Keratinocyte (primary cell): ENCODE measurements at regions not wholly inside any gene's neighbourhood (a gene's known extent, or its start where the extent isn't known, plus 50 kb on each side); places are given as distances from the start of the nearest gene placed in this dataset.
"Not testable (repeated sequence)": the region's sequence is repeated elsewhere in the genome, so short reads cannot be mapped to it uniquely, and the experiment has no call there.

Experiments
- DNase-seq: peaks from one replicate; pipeline ENCODE4 v3.0.0-alpha.2; 2011; ENCODE audit warnings: low read depth, missing footprints, low spot score
- FAIRE-seq: peaks from 2 replicates; lab custom pipeline; 2011; peaks lifted over from hg19 to GRCh38; lab: Jason Lieb, UNC
- H2AFZ ChIP-seq: 2 replicates; pipeline ENCODE4 v1.6.0; 2012; ENCODE audit warnings: low read length, control low read depth, inconsistent platforms; ENCODE audit not compliant: control insufficient read depth
- H3K27ac ChIP-seq: 2 replicates; pipeline ENCODE4 v1.5.1; 2011; ENCODE audit warnings: low read length; ENCODE audit not compliant: control insufficient read depth, insufficient read depth
- H3K27me3 ChIP-seq: 3 replicates; pipeline ENCODE4 v1.6.0; 2011; ENCODE audit warnings: low read length; ENCODE audit not compliant: control insufficient read depth, insufficient read depth; ENCODE audit errors: extremely low read depth
- H3K36me3 ChIP-seq, 2 experiments: 2 replicates in 1 of 2; 3 replicates in 1 of 2; pipeline ENCODE4 v1.5.1; 2011; ENCODE audit warnings: low read length in 2 of 2, mild to moderate bottlenecking in 1 of 2; ENCODE audit not compliant: control insufficient read depth in 2 of 2, insufficient read depth in 2 of 2; ENCODE audit errors: extremely low read depth in 1 of 2
- H3K4me1 ChIP-seq: 3 replicates; pipeline ENCODE4 v1.5.1; 2011; ENCODE audit warnings: low read length; ENCODE audit not compliant: control insufficient read depth, insufficient read depth; ENCODE audit errors: extremely low read depth
- H3K4me2 ChIP-seq: 3 replicates; pipeline ENCODE4 v1.6.0; 2011; ENCODE audit warnings: low read depth, low read length; ENCODE audit not compliant: control insufficient read depth, insufficient read depth; ENCODE audit errors: extremely low read depth
- H3K4me3 ChIP-seq, 3 experiments: fragments of 200-600 bp in 1 of 3; sonication (generic) in 1 of 3; 2 replicates in 2 of 3; 3 replicates in 1 of 3; pipeline ENCODE4 v1.5.1; 2011 to 2016; ENCODE audit warnings: low read length in 3 of 3, mild to moderate bottlenecking in 3 of 3, control low read depth in 2 of 3, inconsistent platforms in 1 of 3, low read depth in 1 of 3, mixed read lengths in 1 of 3, mixed run types in 1 of 3, moderate library complexity in 1 of 3; ENCODE audit not compliant: control insufficient read depth in 2 of 3, insufficient read depth in 2 of 3; ENCODE audit errors: extremely low read depth in 1 of 3
- H3K79me2 ChIP-seq: 2 replicates; pipeline ENCODE4 v1.6.0; 2012; ENCODE audit warnings: low read length; ENCODE audit not compliant: control insufficient read depth, insufficient read depth
- H3K9ac ChIP-seq: 3 replicates; pipeline ENCODE4 v1.6.0; 2011; ENCODE audit warnings: low read length; ENCODE audit not compliant: control insufficient read depth, insufficient read depth; ENCODE audit errors: extremely low read depth
- H3K9me1 ChIP-seq: 3 replicates; pipeline ENCODE4 v1.6.0; 2011; ENCODE audit warnings: low read length; ENCODE audit not compliant: control insufficient read depth, insufficient read depth; ENCODE audit errors: extremely low read depth
- H3K9me3 ChIP-seq: 2 replicates; pipeline ENCODE4 v1.5.1; 2012; ENCODE audit warnings: low read depth, low read length; ENCODE audit not compliant: control insufficient read depth
- H4K20me1 ChIP-seq: 3 replicates; pipeline ENCODE4 v1.6.0; 2011; ENCODE audit warnings: low read length; ENCODE audit not compliant: control insufficient read depth, insufficient read depth; ENCODE audit errors: extremely low read depth
- dilution Hi-C: fragments of 300-500 bp; cut with MboI; formaldehyde crosslinking; loops from one replicate; pipeline ENCODE4 v1.7.0; 2020; ENCODE audit warnings: low sequenced_read_pairs; ENCODE audit not compliant: extremely low pct_ligation_motif_present

DNA sequence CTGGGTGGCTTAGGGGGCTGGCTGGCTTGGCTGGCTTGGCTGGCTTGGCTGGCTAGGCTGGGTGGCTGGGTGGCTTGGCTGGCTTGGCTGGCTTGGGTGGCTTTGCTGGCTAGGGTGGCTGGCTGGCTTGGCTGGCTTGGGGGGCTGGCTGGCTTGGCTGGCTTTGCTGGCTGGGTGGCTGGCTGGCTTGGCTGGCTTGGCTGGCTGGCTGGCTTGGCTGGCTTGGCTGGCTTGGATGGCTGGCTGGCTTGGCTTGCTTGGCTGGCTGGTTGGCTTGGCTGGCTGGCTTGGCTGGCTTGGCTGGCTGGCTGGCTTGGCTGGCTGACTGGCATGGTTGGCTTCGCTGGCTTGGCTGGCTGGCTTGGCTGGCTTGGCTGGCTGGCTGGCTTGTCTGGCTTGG lies 439.4 kb downstream of the GOLGA6L6 start:
- DNase-seq, FAIRE-seq, H3K9ac ChIP-seq, H3K27ac ChIP-seq, dilution Hi-C loops, H3K9me1 ChIP-seq, H3K27me3 ChIP-seq, H3K4me2 ChIP-seq, H3K4me1 ChIP-seq, H3K9me3 ChIP-seq, H3K79me2 ChIP-seq, H3K4me3 ChIP-seq, H3K36me3 ChIP-seq, H2AFZ ChIP-seq, H4K20me1 ChIP-seq: not testable (repeated sequence)

DNA sequence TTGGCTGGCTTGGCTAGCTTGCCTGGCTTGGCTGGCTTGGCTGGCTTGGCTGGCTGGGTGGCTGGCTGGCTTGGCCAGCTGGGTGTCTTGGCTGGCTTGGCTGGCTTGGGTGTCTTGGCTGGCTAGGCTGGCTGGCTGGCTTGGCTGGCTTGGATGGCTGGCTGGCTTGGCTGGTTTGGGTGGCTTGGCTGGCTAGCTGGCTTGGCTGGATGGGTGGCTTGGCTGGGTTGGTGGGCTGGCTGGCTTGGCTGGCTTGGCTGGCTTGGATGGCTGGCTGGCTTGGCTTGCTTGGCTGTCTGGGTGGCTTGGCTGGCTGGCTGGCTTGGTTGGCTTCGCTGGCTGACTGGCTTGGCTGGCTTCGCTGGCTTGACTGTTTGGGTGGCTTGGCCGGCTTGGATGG lies 440.3 kb downstream of the GOLGA6L6 start:
- DNase-seq, FAIRE-seq, H4K20me1 ChIP-seq, H2AFZ ChIP-seq, H3K4me3 ChIP-seq, H3K9me1 ChIP-seq, H3K4me1 ChIP-seq, H3K9ac ChIP-seq, H3K4me2 ChIP-seq, H3K79me2 ChIP-seq, dilution Hi-C loops, H3K27me3 ChIP-seq, H3K36me3 ChIP-seq, H3K27ac ChIP-seq, H3K9me3 ChIP-seq: not testable (repeated sequence)

DNA sequence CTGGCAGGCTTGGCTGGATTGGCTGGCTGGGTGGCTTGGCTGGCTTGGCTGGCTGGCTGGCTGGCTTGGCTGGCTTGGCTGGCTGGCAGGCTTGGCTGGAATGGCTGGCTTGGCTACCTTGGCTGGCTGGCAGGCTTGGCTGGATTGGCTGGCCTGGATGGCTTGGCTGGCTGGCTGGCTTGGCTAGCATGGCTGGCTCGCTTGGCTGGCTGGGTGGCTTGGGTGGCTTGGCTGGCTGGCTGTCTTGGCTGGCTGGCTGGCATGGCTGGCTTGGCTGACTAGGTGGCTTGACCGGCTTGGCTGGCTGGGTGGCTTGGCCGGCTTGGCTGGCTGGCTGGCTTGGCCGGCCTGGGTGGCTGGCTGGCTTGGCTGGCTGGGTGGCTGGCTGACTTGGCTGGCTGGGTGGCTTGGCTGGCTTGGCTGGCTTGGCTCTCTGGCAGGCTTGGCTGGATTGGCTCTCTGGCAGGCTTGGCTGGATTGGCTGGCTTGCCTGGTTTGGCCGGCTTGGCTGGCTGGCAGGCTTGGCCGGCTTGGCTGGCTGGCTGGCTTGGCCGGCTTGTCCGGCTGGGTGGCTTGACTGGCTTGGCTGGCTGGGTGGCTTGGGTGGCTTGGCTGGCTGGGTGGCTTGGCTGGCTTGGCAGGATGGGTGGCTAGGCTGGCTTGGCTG lies 440.9 kb downstream of the GOLGA6L6 start:
- H3K9me1 ChIP-seq, H3K27me3 ChIP-seq, H3K4me1 ChIP-seq, H3K79me2 ChIP-seq, H3K36me3 ChIP-seq, H3K27ac ChIP-seq, DNase-seq, FAIRE-seq, H3K9me3 ChIP-seq, H2AFZ ChIP-seq, H3K4me2 ChIP-seq, H3K4me3 ChIP-seq, H3K9ac ChIP-seq, dilution Hi-C loops, H4K20me1 ChIP-seq: not testable (repeated sequence)

DNA sequence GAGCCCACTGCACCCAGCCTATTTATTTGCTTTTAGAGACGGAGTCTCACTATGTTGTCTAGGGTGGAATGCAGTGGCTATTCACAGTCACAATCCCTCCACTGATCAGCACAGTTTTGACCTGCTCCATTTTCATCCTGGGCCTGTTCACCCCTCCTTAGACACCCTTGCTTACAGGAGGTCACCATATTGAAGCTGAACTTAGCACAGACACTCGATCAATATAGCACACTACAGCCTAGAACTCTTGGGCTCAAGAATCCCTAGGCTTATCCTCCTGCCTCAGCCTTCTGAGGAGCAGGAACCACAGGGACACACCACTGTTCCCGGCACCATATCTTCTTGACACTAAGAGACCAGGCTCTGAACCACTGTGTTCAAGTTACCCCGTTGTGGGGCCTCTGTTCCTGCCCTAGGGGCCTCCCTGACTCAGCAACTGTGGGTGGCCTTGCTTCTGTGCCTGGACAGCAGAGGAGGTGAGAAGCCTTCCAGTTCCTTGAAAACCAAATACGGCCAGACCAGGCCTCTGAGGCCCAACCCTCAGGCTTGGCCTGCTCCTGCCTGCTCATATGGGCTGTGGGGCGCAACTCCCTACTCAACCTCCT lies 445.8 kb downstream of the GOLGA6L6 start:
- H3K4me3 ChIP-seq, H4K20me1 ChIP-seq, H3K4me1 ChIP-seq, H3K9me3 ChIP-seq, H3K36me3 ChIP-seq, H3K4me2 ChIP-seq, FAIRE-seq, H3K27ac ChIP-seq, H3K9ac ChIP-seq, H3K9me1 ChIP-seq, H3K27me3 ChIP-seq, dilution Hi-C loops, H3K79me2 ChIP-seq, DNase-seq, H2AFZ ChIP-seq: not testable (repeated sequence)

DNA sequence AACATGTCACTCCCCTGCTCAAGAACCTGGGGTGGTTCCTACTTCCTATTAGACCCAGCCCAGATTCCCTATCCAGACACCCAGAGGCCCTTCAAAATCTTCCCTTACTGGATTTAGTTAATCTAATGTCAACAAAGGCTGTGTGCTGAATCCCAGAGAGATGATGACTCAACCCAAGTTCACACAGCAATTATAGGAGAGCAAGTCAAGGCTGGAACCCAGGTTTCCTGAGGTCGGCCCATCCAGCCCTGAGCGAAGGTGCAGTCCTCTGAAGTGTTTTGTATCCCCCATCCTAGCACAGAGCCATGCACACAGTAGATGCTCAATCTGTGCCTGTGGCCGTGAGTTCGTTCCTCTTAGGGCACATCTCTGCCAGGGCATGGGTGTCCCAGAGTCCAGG lies 452.1 kb downstream of the GOLGA6L6 start:
- H3K27ac ChIP-seq, DNase-seq, FAIRE-seq, H2AFZ ChIP-seq, dilution Hi-C loops, H3K4me2 ChIP-seq, H3K4me3 ChIP-seq, H3K27me3 ChIP-seq, H3K36me3 ChIP-seq, H3K9me1 ChIP-seq, H3K4me1 ChIP-seq, H3K9ac ChIP-seq, H3K79me2 ChIP-seq, H3K9me3 ChIP-seq, H4K20me1 ChIP-seq: not testable (repeated sequence)
